HL-60 (cell line): ENCODE measurements at regions not wholly inside any gene's neighbourhood (a gene's known extent, or its start where the extent isn't known, plus 50 kb on each side); places are given as distances from the start of the nearest gene placed in this dataset.
"Not testable (repeated sequence)": the region's sequence is repeated elsewhere in the genome, so short reads cannot be mapped to it uniquely, and the experiment has no call there.

Source experiments
- GABPA ChIP-seq: IDR thresholded peaks from 2 replicates; pipeline ENCODE4 v1.6.1; 2012; ENCODE audit warnings: low read depth
- POLR2AphosphoS5 ChIP-seq: IDR thresholded peaks from 2 replicates; pipeline ENCODE4 v1.6.1; 2012; ENCODE audit warnings: low read depth
- TF ChIP-seq, protein P1 (sequence below): IDR thresholded peaks from one replicate; pipeline ENCODE4 v1.5.1; 2011; ENCODE audit warnings: low read length, control low read depth, inconsistent platforms; ENCODE audit not compliant: insufficient read depth

DNA sequence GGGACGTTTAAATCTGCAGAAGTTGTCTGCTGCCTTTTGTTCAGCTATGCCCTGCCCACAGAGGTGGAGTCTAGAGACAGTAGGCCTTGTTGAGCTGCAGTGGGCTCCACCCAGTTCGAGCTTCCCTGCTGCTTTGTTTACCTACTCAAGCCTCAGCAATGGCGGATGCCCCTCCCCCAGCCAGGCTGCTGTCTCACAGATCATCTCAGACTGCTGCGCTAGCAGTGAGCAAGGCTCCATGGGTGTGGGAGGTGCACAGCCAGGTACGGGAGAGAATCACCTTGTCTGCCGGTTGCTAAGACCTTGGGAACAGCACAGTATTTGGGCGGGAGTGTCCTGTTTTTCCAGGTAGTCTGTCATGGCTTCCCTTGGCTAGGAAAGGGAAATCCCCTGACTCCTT, 114.3 kb upstream of the PALM2AKAP2 start:
- TF ChIP-seq, protein P1, sequence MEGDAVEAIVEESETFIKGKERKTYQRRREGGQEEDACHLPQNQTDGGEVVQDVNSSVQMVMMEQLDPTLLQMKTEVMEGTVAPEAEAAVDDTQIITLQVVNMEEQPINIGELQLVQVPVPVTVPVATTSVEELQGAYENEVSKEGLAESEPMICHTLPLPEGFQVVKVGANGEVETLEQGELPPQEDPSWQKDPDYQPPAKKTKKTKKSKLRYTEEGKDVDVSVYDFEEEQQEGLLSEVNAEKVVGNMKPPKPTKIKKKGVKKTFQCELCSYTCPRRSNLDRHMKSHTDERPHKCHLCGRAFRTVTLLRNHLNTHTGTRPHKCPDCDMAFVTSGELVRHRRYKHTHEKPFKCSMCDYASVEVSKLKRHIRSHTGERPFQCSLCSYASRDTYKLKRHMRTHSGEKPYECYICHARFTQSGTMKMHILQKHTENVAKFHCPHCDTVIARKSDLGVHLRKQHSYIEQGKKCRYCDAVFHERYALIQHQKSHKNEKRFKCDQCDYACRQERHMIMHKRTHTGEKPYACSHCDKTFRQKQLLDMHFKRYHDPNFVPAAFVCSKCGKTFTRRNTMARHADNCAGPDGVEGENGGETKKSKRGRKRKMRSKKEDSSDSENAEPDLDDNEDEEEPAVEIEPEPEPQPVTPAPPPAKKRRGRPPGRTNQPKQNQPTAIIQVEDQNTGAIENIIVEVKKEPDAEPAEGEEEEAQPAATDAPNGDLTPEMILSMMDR, result not testable (repeated sequence)
- TF ChIP-seq POLR2AphosphoS5, GABPA: not testable (repeated sequence)
